Thyroid gland (tissue), 4 donors: ENCODE measurements at regions not wholly inside any gene's neighbourhood (a gene's known extent, or its start where the extent isn't known, plus 50 kb on each side); places are given as distances from the start of the nearest gene placed in this dataset.

Experiments
- POLR2A ChIP-seq, 2 donors: fragments of 450-650 bp; IDR thresholded peaks; one replicate each; pipeline ENCODE4 v1.6.1; 2017; ENCODE audit warnings: antibody characterized with exemption in 2 of 2, mild to moderate bottlenecking in 2 of 2, moderate library complexity in 1 of 2
- TF ChIP-seq, protein P1 (sequence below), 6 experiments: fragments of 200-600 bp in 3 of 6; fragments of 450-650 bp in 3 of 6; sonication (generic) in 3 of 6; IDR thresholded peaks; one replicate each; pipeline ENCODE4 v1.5.1; 2016 to 2019; ENCODE audit warnings: antibody characterized with exemption in 6 of 6, mild to moderate bottlenecking in 2 of 6, inconsistent platforms in 1 of 6, moderate library complexity in 1 of 6

- TF ChIP-seq, protein P1, sequence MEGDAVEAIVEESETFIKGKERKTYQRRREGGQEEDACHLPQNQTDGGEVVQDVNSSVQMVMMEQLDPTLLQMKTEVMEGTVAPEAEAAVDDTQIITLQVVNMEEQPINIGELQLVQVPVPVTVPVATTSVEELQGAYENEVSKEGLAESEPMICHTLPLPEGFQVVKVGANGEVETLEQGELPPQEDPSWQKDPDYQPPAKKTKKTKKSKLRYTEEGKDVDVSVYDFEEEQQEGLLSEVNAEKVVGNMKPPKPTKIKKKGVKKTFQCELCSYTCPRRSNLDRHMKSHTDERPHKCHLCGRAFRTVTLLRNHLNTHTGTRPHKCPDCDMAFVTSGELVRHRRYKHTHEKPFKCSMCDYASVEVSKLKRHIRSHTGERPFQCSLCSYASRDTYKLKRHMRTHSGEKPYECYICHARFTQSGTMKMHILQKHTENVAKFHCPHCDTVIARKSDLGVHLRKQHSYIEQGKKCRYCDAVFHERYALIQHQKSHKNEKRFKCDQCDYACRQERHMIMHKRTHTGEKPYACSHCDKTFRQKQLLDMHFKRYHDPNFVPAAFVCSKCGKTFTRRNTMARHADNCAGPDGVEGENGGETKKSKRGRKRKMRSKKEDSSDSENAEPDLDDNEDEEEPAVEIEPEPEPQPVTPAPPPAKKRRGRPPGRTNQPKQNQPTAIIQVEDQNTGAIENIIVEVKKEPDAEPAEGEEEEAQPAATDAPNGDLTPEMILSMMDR (IDR thresholded peaks at IDR 0.05), result no peak
- no peak for TF ChIP-seq POLR2A (IDR thresholded peaks at IDR 0.05)
Measured at GRCh38 chr1:213457186-213457585, 406.1 kb downstream of the RPS6KC1 start.
